ENCODE measurements at regions not wholly inside any gene's neighbourhood (a gene's known extent, or its start where the extent isn't known, plus 50 kb on each side); places are given as distances from the start of the nearest gene placed in this dataset.

DNA sequence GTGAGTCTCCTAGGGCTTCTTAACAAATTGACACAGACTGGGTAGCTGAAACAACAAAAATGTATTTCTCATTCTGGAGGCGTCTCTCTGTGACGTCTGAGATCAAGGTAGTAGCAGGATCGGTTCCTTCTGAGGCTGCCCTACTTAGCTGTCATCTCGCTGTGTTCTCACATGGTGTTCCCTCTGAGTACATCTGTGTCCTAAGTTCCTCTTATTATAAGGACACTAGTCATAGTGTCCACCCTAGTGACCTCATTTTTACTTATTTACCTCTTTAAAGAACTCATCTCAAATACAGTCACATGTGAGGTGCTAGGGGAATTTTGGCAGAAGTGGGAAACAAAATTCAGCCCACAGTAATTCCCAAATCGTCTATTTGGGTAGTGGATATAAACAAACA, 529.1 kb downstream of the NPIPA7 start:
- H3K4me3 ChIP-seq: no peak overlapping the region
- TF ChIP-seq, protein P1, sequence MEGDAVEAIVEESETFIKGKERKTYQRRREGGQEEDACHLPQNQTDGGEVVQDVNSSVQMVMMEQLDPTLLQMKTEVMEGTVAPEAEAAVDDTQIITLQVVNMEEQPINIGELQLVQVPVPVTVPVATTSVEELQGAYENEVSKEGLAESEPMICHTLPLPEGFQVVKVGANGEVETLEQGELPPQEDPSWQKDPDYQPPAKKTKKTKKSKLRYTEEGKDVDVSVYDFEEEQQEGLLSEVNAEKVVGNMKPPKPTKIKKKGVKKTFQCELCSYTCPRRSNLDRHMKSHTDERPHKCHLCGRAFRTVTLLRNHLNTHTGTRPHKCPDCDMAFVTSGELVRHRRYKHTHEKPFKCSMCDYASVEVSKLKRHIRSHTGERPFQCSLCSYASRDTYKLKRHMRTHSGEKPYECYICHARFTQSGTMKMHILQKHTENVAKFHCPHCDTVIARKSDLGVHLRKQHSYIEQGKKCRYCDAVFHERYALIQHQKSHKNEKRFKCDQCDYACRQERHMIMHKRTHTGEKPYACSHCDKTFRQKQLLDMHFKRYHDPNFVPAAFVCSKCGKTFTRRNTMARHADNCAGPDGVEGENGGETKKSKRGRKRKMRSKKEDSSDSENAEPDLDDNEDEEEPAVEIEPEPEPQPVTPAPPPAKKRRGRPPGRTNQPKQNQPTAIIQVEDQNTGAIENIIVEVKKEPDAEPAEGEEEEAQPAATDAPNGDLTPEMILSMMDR (IDR thresholded peaks at IDR 0.05): no peak

DNA sequence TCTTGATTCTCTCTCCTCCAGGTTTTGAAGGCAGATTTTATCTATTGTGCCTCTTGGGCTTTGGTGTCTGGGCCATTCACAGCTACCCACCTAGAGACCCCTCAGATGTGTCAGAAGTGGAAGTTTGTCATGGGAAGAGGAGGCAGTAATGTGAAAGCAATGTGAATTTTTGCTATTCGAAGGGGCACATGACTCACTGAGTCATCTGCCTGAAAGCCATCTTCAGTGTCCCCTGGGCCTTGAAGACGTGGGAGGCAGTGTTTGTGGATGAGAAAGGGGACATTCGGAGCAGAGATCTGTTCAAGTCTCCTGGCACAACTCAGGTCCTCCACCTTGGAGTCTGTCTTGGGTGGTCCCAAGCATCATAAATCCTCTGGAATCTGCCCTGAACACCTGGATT, 530.2 kb downstream of the NPIPA7 start:
- Histone ChIP-seq H3K4me1 (no peaks in the 10 kb centered on the region), H3K9me3 (no peaks in the 10 kb centered on the region), H3K9ac (ENCODE audit: low read depth in 2 of 2, low read length in 2 of 2) (no peak overlapping the region), H3K36me3 (no peaks in the 10 kb centered on the region), H3K27me3 (no peaks in the 10 kb centered on the region), H3K4me3 (no peak overlapping the region), H3K27ac (no peak overlapping the region)
- intact Hi-C loops (cut with DNase I): no loop called here
- DNase-seq: no peak
- TF ChIP-seq, protein P1 (IDR thresholded peaks at IDR 0.05): no peak

More for the DNA sequence above, 529.1 kb downstream of the NPIPA7 start:
- DNase-seq: no peak
- Histone ChIP-seq H3K4me1 (no peaks in the 10 kb centered on the region), H3K27me3 (no peaks in the 10 kb centered on the region), H3K36me3 (no peaks in the 10 kb centered on the region), H3K27ac (no peak overlapping the region), H3K9ac (ENCODE audit: low read depth in 2 of 2, low read length in 2 of 2) (no peak overlapping the region), H3K9me3 (no peaks in the 10 kb centered on the region)
- intact Hi-C loops (cut with DNase I): no loop called here

DNA sequence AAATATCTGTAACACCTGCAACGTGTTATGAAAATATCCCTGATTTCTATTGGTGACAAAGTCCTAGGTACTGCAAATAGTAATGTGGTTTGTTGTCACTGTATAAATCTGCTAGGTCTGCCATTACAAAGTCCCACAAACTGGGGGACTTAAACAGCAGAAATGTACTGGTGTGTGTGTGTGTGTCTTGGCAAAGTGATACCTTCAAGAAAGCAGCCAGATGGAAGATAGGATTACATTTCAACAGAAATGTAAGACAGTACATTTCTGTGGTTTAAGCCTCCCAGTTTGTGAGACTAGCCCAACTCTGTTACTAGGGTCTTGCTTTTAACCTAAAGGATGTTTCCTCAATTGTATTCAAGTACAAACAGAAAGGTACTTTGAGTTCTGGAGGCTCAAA, 531.7 kb downstream of the NPIPA7 start:
- no peak overlapping the region for H3K9ac ChIP-seq (ENCODE audit: low read depth in 2 of 2, low read length in 2 of 2)
- no peaks in the 10 kb centered on the region for H3K4me1 ChIP-seq
- no peaks in the 10 kb centered on the region for H3K36me3 ChIP-seq
- intact Hi-C loops (cut with DNase I): no loop called here
- no peak overlapping the region for H3K4me3 ChIP-seq
- DNase-seq: no peak
- H3K9me3 ChIP-seq: no peaks in the 10 kb centered on the region
- no peaks in the 10 kb centered on the region for H3K27me3 ChIP-seq
- no peak overlapping the region for H3K27ac ChIP-seq
- TF ChIP-seq, protein P1 (IDR thresholded peaks at IDR 0.05): no peak

DNA sequence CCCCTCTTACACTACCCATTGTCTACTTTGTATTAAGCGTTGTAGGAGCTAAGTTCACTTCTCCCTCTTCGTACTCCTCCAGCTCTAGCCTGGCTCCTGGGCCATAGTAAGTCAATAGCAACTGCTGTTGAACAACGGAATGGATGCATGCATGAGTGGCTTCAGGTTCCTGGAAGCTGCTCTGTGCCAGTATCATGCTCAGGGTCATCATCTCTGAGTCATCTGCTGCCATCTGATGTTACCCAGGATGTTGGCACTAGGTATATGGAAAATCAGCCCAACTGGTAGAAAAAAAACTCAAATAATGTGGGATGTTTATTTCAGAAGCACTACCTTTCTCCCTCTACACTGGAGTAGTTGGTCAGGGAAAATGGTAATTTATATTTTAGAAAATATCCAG, 536.8 kb downstream of the NPIPA7 start:
- TF ChIP-seq, protein P1 (IDR thresholded peaks at IDR 0.05): no peak
- H3K4me3 ChIP-seq: no peak overlapping the region
- H3K9me3 ChIP-seq: no peaks in the 10 kb centered on the region
- intact Hi-C loops (cut with DNase I): no loop called here
- H3K27me3 ChIP-seq: no peaks in the 10 kb centered on the region
- no peak for DNase-seq
- no peaks in the 10 kb centered on the region for H3K4me1 ChIP-seq
- no peak overlapping the region for H3K27ac ChIP-seq
- H3K36me3 ChIP-seq: no peaks in the 10 kb centered on the region
- no peak overlapping the region for H3K9ac ChIP-seq (ENCODE audit: low read depth in 2 of 2, low read length in 2 of 2)

DNA sequence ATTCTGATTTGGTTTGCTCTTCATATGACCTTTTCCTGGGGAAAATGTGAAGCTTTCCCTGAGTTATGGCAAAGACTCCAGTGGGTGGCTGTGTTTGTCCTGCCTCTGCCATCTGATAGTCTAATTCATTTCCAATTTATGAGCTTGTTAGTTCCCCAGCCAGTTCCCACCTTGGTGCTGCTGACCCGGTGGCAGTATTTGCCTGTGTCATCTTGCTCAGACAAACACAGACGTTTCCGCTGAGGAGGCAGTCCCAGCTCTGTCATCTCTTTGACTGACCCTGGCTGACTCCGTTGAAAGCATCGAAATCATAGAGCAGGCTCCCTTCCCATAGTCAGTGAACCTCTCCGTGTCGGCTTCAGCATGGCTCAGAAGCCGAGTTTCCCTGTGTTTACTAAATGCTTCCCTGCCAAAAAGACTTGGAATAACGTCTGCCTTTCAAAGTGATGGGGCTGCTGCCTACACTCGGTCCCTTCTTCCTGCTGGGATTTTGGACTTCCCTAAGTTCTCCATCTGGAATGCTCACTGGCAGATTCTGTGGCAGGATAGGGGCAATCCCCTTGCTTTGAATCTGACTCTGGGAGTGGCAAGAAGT, 538.3 kb downstream of the NPIPA7 start:
- Histone ChIP-seq H3K4me1 (no peaks in the 10 kb centered on the region), H3K4me3 (no peak overlapping the region), H3K27me3 (no peaks in the 10 kb centered on the region), H3K27ac (no peak overlapping the region), H3K36me3 (no peaks in the 10 kb centered on the region), H3K9ac (ENCODE audit: low read depth in 2 of 2, low read length in 2 of 2) (no peak overlapping the region), H3K9me3 (no peaks in the 10 kb centered on the region)
- no peak for DNase-seq
- intact Hi-C loops (cut with DNase I): no loop called here
- TF ChIP-seq, protein P1 (IDR thresholded peaks at IDR 0.05): no peak
